A673 (cell line): ENCODE measurements at regions not wholly inside any gene's neighbourhood (a gene's known extent, or its start where the extent isn't known, plus 50 kb on each side); places are given as distances from the start of the nearest gene placed in this dataset.

Source experiments
- BruUV-seq: library from RNA; stranded (reverse); fragments of 400-500 nt; replicated peaks from 2 replicates; lab custom pipeline; 2021; lab: Mats Ljungman, UMichigan
- CTCF ChIA-PET: fragments of 300-600 bp; sonication (Branson Sonifier 250); formaldehyde crosslinking; loops from one replicate; lab custom pipeline; 2022; ENCODE audit warnings: antibody characterized with exemption; lab: Charles Lee
- POLR2A ChIA-PET: fragments of 300-600 bp; sonication (Branson Sonifier 250); formaldehyde crosslinking; loops from one replicate; lab custom pipeline; 2022; ENCODE audit warnings: antibody characterized with exemption; ENCODE audit not compliant: low non-redundant PET; lab: Charles Lee
- DNase-seq: peaks from one replicate; pipeline ENCODE4 v3.0.0-alpha.2; 2015; ENCODE audit warnings: low spot score
- H3K27ac ChIP-seq: fragments of 200-600 bp; sonication (generic); 2 replicates; pipeline ENCODE4 v1.5.1; 2016; ENCODE audit warnings: mixed run types, low read depth, mild to moderate bottlenecking, mixed read lengths, antibody characterized with exemption, low read length; ENCODE audit not compliant: poor library complexity, severe bottlenecking
- H3K27me3 ChIP-seq: fragments of 200-600 bp; sonication (generic); replicated peaks from 2 replicates; pipeline ENCODE4 v1.6.1; 2017; ENCODE audit warnings: mixed run types, low read depth, mild to moderate bottlenecking, mixed read lengths, antibody characterized with exemption, low read length; ENCODE audit not compliant: insufficient read depth, poor library complexity
- H3K36me3 ChIP-seq: fragments of 200-600 bp; sonication (generic); 2 replicates; pipeline ENCODE4 v1.6.1; 2016; ENCODE audit warnings: mixed run types, mild to moderate bottlenecking, mixed read lengths, antibody characterized with exemption, low read length; ENCODE audit not compliant: insufficient read depth, poor library complexity, severe bottlenecking
- H3K4me1 ChIP-seq: fragments of 200-600 bp; sonication (generic); 2 replicates; pipeline ENCODE4 v1.6.1; 2017; ENCODE audit warnings: mixed run types, mild to moderate bottlenecking, mixed read lengths, antibody characterized with exemption, low read length; ENCODE audit not compliant: insufficient read depth, poor library complexity, severe bottlenecking
- H3K4me3 ChIP-seq: fragments of 200-600 bp; sonication (generic); 2 replicates; pipeline ENCODE4 v1.5.1; 2016; ENCODE audit warnings: low read depth, mixed run types, mild to moderate bottlenecking, mixed read lengths, low read length; ENCODE audit not compliant: poor library complexity, severe bottlenecking
- H3K9me3 ChIP-seq: fragments of 200-600 bp; sonication (generic); 2 replicates; pipeline ENCODE4 v1.6.1; 2016; ENCODE audit warnings: mixed run types, low read depth, mild to moderate bottlenecking, mixed read lengths, antibody characterized with exemption, low read length; ENCODE audit not compliant: poor library complexity, severe bottlenecking
- EZH2 ChIP-seq: fragments of 200-600 bp; sonication (generic); IDR thresholded peaks from 2 replicates; pipeline ENCODE4 v1.6.1; 2017; ENCODE audit warnings: borderline replicate concordance, low read depth, mild to moderate bottlenecking, mixed read lengths, antibody characterized with exemption, low read length; ENCODE audit not compliant: poor library complexity, severe bottlenecking
- intact Hi-C: fragments of 100-400 bp; cut with micrococcal nuclease; formaldehyde crosslinking; loops from one replicate; pipeline ENCODE4 v1.10.0; 2022; ENCODE audit not compliant: unreplicated experiment
- TF ChIP-seq, protein P1 (sequence below): fragments of 300-800, 200-600 bp; sonication (generic); conservative IDR thresholded peaks from 2 replicates; pipeline ENCODE4 v1.5.1; 2017; ENCODE audit warnings: low read depth, mild to moderate bottlenecking, antibody characterized with exemption, low read length, moderate library complexity, mixed read lengths

DNA sequence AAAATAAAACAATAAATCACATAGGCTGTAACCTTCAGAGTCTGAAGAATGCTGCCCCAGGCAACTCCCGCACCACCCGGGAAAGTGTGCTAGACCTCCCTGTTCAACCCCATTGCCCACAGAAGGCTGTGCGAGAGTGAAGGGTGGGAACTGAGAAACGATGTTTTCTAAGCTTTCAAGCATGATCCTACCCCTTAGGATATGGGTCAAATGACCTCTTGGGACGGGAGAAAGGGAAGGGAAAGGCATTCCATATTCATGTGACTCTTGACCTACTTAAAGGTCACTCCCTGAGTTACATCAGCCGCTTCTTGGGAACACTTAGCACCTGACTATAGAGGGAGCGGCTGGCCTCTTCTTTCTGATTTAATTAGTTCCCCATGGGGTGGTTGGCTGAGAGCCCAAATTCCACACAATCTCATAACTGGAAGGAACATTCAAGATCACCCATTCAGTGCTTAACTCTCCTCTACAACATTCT is 114.7 kb upstream of the SLC24A5 start:
- intact Hi-C loops = no loop called here
- Histone ChIP-seq H3K36me3 (no peaks in the 10 kb centered on the region), H3K27me3 (no peaks in the 10 kb centered on the region), H3K9me3 (no peaks in the 10 kb centered on the region), H3K4me1 (peaks cover 14% of the 10 kb centered on the region), H3K27ac (no peak overlapping the region), H3K4me3 (no peak overlapping the region)
- TF ChIP-seq, protein P1, sequence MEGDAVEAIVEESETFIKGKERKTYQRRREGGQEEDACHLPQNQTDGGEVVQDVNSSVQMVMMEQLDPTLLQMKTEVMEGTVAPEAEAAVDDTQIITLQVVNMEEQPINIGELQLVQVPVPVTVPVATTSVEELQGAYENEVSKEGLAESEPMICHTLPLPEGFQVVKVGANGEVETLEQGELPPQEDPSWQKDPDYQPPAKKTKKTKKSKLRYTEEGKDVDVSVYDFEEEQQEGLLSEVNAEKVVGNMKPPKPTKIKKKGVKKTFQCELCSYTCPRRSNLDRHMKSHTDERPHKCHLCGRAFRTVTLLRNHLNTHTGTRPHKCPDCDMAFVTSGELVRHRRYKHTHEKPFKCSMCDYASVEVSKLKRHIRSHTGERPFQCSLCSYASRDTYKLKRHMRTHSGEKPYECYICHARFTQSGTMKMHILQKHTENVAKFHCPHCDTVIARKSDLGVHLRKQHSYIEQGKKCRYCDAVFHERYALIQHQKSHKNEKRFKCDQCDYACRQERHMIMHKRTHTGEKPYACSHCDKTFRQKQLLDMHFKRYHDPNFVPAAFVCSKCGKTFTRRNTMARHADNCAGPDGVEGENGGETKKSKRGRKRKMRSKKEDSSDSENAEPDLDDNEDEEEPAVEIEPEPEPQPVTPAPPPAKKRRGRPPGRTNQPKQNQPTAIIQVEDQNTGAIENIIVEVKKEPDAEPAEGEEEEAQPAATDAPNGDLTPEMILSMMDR = no peak
- TF ChIP-seq EZH2 = no peak
- DNase-seq = peak; percentile 73
- no TSS peak for BruUV-seq
- ChIA-PET CTCF (no interaction called here), POLR2A (no interaction called here)

DNA sequence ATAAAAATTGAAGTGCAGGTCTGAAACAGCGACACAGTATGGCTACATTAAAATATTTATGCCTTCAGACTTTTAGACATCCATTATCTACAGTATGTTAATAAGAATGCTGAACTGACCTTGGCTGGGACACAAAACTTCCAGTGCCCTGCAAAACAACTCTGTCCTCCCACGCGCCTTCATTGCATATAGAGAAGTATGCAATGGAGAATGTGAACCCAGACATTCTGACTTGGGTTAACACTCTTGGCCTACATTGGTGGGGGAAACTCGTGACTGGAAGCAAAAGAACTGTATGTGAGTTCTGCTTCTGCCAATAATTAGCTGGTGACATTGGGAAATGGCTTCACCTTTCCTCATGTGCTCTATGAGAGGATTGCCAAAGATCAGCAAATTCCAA is 110.5 kb upstream of the SLC24A5 start:
- Histone ChIP-seq H3K4me1 (peaks cover 14% of the 10 kb centered on the region), H3K27ac (no peak overlapping the region), H3K27me3 (no peaks in the 10 kb centered on the region), H3K36me3 (no peaks in the 10 kb centered on the region), H3K9me3 (no peaks in the 10 kb centered on the region), H3K4me3 (no peak overlapping the region)
- DNase-seq = no peak
- BruUV-seq = no TSS peak
- ChIA-PET POLR2A (no interaction called here), CTCF (no interaction called here)
- TF ChIP-seq, protein P1 = no peak
- TF ChIP-seq EZH2 = no peak
- intact Hi-C loops = no loop called here

DNA sequence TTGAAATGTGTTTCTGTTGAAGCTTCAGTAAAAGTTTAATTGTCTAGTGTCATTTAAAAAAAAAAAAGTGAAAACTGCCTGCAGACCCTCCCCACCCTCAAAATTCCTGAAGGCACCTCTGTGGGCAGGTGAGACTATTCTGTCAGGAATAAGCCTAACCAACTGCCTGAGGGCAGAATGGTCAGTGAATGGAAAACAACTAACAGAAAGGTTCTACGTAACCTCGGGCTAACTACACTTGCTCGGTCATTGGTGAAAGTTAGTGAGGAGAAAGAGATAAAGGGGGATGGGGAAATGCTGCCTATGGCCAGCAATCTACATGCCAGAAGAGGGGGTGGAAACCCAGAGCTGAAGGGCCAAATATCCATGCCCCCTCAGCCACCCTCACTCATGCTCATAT is 108.6 kb upstream of the SLC24A5 start:
- H3K4me1 ChIP-seq = no peaks in the 10 kb centered on the region
- H3K4me3 ChIP-seq = no peak overlapping the region
- no peak for TF ChIP-seq EZH2
- TF ChIP-seq, protein P1 = no peak
- ChIA-PET CTCF (no interaction called here), POLR2A (no interaction called here)
- no peaks in the 10 kb centered on the region for H3K27me3 ChIP-seq
- BruUV-seq = no TSS peak
- intact Hi-C loops = no loop called here
- no peak for DNase-seq
- H3K27ac ChIP-seq = no peak overlapping the region
- H3K9me3 ChIP-seq = no peaks in the 10 kb centered on the region
- H3K36me3 ChIP-seq = no peaks in the 10 kb centered on the region
